ENCODE measurements at regions not wholly inside any gene's neighbourhood (a gene's known extent, or its start where the extent isn't known, plus 50 kb on each side); places are given as distances from the start of the nearest gene placed in this dataset.

DNA sequence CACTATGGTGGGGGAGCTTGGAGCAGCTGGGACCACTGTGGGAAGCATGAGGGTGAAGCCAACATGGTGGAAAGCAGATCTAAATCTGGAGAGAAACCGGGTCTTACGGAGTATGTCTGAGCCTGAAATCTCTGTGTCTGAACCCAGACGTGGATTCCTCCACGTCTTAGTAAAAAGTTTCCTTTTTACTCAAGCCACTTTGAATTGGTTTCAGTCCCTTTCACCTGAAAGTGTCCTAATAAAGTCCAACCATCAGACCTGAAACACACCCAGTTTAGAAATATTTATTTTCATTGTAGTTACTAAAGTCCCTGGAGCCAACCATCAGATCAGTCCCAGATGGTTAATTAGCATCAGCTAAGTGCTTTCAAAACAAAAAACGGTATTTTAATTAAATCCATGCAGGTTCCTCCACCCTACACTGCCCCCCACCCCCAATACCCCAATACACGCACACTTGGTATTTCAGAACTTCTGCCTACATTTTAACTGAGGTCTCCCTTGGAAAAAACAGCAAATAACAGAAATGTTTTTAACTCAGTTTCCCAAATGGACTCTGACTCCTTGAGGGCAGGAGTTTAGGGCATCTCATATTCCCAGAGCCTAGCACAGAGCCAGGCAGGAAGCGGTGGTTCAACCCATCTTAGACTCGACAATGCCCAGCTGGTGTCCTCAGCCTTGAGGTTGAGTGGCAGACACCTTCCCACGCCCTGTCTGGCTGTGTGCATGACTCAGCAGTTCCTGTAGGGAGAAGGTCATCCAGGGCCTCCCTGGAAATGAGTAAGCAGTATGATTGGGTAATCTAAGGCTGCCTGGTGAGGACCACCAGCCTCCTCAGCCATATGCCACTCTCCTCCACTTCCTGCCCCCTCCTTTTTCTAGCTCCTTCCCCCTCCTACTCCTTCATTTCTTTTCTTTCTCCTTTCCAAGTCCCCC lies 175.8 kb downstream of the TTC8 start:
- TF ChIP-seq POLR2A (IDR thresholded peaks at IDR 0.05) (no peak), POLR2AphosphoS5 (IDR thresholded peaks at IDR 0.05) (no peak)
- TF ChIP-seq, protein P1, sequence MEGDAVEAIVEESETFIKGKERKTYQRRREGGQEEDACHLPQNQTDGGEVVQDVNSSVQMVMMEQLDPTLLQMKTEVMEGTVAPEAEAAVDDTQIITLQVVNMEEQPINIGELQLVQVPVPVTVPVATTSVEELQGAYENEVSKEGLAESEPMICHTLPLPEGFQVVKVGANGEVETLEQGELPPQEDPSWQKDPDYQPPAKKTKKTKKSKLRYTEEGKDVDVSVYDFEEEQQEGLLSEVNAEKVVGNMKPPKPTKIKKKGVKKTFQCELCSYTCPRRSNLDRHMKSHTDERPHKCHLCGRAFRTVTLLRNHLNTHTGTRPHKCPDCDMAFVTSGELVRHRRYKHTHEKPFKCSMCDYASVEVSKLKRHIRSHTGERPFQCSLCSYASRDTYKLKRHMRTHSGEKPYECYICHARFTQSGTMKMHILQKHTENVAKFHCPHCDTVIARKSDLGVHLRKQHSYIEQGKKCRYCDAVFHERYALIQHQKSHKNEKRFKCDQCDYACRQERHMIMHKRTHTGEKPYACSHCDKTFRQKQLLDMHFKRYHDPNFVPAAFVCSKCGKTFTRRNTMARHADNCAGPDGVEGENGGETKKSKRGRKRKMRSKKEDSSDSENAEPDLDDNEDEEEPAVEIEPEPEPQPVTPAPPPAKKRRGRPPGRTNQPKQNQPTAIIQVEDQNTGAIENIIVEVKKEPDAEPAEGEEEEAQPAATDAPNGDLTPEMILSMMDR (IDR thresholded peaks at IDR 0.05): no peak
